ENCODE measurements at regions not wholly inside any gene's neighbourhood (a gene's known extent, or its start where the extent isn't known, plus 50 kb on each side); places are given as distances from the start of the nearest gene placed in this dataset.

DNA sequence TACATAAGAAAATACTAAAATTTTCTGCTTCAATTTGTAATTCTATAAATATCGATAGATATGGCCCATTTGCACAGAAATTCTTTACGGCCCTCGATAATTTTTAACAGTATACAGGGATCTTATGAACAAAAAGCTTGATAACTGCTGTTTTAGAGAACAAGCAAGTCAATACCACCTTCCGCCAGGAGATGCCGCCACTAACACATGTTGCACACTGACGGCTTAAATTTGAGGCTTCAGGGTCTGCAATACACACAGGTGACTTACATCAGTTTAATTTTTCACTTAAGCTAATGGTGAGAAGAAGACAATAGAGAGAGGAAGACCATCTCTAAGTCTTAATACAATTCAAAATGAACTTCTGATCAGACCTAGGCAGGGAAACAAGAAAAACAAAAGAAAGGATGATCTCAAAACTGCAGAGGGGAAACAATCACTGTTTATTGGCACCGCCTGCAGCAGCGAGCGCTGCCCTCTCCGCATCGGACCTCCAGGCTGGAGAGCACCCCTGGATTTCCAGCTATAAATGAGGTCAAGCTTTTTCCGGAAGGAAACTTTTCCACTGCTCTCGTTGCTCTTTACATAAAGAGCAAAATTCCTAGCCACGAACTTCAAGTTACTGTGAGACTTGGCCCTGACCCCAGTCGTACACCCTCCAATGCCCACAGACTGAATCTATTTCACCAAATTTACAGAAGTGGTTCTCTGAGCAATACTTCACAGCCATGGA, 53.9 kb downstream of the OTOR start:
- TF ChIP-seq, protein P1, sequence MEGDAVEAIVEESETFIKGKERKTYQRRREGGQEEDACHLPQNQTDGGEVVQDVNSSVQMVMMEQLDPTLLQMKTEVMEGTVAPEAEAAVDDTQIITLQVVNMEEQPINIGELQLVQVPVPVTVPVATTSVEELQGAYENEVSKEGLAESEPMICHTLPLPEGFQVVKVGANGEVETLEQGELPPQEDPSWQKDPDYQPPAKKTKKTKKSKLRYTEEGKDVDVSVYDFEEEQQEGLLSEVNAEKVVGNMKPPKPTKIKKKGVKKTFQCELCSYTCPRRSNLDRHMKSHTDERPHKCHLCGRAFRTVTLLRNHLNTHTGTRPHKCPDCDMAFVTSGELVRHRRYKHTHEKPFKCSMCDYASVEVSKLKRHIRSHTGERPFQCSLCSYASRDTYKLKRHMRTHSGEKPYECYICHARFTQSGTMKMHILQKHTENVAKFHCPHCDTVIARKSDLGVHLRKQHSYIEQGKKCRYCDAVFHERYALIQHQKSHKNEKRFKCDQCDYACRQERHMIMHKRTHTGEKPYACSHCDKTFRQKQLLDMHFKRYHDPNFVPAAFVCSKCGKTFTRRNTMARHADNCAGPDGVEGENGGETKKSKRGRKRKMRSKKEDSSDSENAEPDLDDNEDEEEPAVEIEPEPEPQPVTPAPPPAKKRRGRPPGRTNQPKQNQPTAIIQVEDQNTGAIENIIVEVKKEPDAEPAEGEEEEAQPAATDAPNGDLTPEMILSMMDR (IDR thresholded peaks at IDR 0.05; ENCODE audit: low read depth, low read length, missing control alignments), result peak; percentile 96
- DNase-seq (ENCODE audit: low read depth), result peak; percentile 29
- no peak overlapping the region for H3K4me3 ChIP-seq (ENCODE audit: low read depth, low read length)
- in situ Hi-C loops (cut with HindIII; ENCODE audit: low sequenced_read_pairs), result no loop called here

DNA sequence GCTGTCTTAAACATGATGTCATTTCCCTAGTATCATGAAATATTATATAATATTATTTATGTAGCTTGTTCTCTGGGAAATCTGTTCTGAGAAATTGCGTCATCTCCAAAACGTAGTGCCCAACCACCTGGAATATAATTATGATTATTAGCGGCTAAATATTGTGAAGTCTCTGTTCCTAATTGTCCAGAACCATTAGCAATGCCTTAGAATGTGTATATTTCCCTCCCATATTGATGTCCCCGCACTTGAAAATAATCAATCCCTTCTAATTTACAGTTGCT, 54.4 kb downstream of the OTOR start:
- in situ Hi-C loops (cut with HindIII; ENCODE audit: low sequenced_read_pairs), result no loop called here
- TF ChIP-seq, protein P1 (IDR thresholded peaks at IDR 0.05; ENCODE audit: low read depth, low read length, missing control alignments), result no peak
- no peak for DNase-seq (ENCODE audit: low read depth)
- H3K4me3 ChIP-seq (ENCODE audit: low read depth, low read length), result no peak overlapping the region

DNA sequence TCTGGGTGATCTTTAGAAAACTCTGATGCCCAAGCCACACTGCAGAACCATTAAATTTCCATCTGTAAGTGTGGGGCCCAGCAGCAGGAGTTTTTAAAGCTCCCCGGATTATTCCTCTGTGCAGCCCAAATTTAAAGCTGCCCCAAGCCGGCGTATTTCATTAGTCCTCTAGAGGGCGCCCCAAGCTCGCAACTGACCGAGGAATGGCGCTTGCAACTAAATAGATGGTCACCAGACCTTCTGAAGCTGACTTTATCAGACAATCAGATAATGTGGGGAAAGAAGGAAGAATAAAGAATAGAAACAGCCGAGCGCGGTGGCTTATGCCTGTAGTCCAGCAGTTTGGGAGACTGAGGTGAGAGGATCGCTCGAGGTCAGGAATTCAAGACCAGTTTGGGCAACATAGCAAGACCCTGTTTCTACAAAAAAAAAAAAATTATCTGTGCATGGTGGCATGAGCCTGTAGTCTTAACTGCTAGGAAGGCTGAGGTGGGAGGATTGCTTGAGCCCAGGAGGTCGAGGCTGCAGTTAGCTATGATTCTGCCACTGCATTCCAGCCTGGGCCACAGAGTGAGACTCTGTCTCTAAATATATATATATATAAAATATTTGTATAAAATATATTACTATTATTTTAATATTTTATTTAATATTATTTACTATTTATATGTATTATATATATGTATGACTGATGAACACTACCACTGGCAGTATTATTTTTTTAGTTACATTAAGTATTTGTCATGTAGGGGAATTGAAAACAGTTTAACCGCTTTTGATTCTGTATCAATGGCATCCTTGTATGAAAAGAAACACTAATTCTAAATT, 56.0 kb downstream of the OTOR start:
- TF ChIP-seq, protein P1 (IDR thresholded peaks at IDR 0.05; ENCODE audit: low read depth, low read length, missing control alignments), result peak; percentile 91
- in situ Hi-C loops (cut with HindIII; ENCODE audit: low sequenced_read_pairs), result no loop called here
- no peak overlapping the region for H3K4me3 ChIP-seq (ENCODE audit: low read depth, low read length)
- peak; percentile 16 for DNase-seq (ENCODE audit: low read depth)

DNA sequence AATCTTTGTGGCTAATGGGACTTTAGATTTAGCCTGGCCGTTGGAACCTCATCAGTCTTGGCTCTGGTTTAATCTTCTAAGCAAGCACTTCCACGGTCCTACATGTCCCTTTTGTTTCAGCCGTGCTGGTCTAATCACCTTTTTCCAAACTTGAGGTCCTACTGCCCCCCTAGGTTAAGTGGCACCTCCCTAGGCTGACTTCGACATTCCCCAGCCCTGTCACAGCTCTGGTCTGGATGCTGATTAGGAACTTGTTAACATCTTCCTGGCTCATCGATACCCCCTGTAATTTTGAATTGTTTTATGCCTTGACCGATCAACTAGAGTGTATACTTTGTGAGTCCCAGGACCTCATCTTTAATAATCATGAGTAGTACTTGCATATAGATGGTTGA, 56.6 kb downstream of the OTOR start:
- DNase-seq (ENCODE audit: low read depth), result no peak
- TF ChIP-seq, protein P1 (IDR thresholded peaks at IDR 0.05; ENCODE audit: low read depth, low read length, missing control alignments), result no peak
- in situ Hi-C loops (cut with HindIII; ENCODE audit: low sequenced_read_pairs), result loop anchor here (5.0 kb wide), 1 partner anchor 628 kb away; no protein-coding TSS in a partner anchor
- H3K4me3 ChIP-seq (ENCODE audit: low read depth, low read length), result no peak overlapping the region

DNA sequence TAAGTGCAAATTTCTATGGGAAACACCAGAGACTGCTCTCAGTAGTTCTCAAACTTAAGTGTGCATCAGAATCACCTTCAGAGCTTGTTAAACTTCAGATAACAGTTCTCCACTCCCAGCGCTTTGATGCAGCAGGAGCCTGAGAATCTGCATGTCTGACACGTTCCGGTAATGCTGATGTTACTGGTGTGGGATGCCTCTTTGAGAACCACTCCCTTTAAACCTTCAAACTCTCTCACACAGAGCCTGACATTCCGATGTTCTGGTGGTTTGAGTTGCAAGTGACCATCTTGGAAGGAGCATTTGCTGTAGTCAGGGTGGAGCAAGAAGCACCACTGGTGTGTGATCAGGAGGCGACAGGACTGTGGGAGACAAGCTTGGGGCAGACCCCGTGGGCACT, 57.9 kb downstream of the OTOR start:
- in situ Hi-C loops (cut with HindIII; ENCODE audit: low sequenced_read_pairs), result loop anchor here (5.0 kb wide), 1 partner anchor 626 kb away; no protein-coding TSS in a partner anchor
- TF ChIP-seq, protein P1 (IDR thresholded peaks at IDR 0.05; ENCODE audit: low read depth, low read length, missing control alignments), result no peak
- no peak overlapping the region for H3K4me3 ChIP-seq (ENCODE audit: low read depth, low read length)
- DNase-seq (ENCODE audit: low read depth), result no peak

DNA sequence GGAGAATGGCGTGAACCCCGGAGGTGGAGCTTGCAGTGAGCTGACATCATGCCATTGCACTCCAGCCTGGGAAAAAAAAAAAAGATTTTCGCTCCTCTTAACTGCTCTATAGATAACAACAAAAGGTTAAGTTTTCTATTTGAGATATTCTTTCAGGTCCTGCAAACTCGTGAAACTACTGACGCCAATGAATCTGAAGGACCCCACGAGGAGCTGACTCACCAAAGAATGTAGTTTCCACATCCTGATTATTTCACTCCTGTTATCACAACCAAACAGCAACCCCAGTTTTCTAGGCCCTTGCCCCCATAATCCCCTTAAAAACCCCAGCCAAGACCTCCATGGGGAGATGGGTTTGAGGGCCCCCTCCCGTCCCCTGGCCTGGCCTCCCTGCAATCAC, 58.7 kb downstream of the OTOR start:
- DNase-seq (ENCODE audit: low read depth), result no peak
- in situ Hi-C loops (cut with HindIII; ENCODE audit: low sequenced_read_pairs), result loop anchor here (5.0 kb wide), 1 partner anchor 625 kb away; no protein-coding TSS in a partner anchor
- no peak overlapping the region for H3K4me3 ChIP-seq (ENCODE audit: low read depth, low read length)
- TF ChIP-seq, protein P1 (IDR thresholded peaks at IDR 0.05; ENCODE audit: low read depth, low read length, missing control alignments), result no peak
